Stimulated activated CD4-positive, alpha-beta T cell treated with anti-CD3 and anti-CD28 coated beads, Interleukin-2, amount 100 ng/mL, for 48 hours (primary cell): ENCODE measurements at regions not wholly inside any gene's neighbourhood (a gene's known extent, or its start where the extent isn't known, plus 50 kb on each side); places are given as distances from the start of the nearest gene placed in this dataset.

Source experiments
- DNase-seq, 2 donors: peaks; one replicate each; pipeline ENCODE4 v3.0.0-alpha.2; 2020

GRCh38 chr10:130470286-130470685, 334.1 kb downstream of the GLRX3 start:
- no peak for DNase-seq

GRCh38 chr10:130470973-130471372, 334.8 kb downstream of the GLRX3 start:
- DNase-seq = no peak

GRCh38 chr10:130471486-130471885, 335.3 kb downstream of the GLRX3 start:
- DNase-seq = no peak

- no peak for DNase-seq
These were observed 336.0 kb downstream of the GLRX3 start for GRCh38 chr10:130472236-130472635.

GRCh38 chr10:130474591-130474990, 338.4 kb downstream of the GLRX3 start:
- no peak for DNase-seq

- DNase-seq = no peak
These were observed 341.2 kb downstream of the GLRX3 start for GRCh38 chr10:130477360-130477759.

GRCh38 chr10:130479146-130479545, 343.0 kb downstream of the GLRX3 start:
- DNase-seq = no peak

- DNase-seq = no peak
These were observed 343.7 kb downstream of the GLRX3 start for GRCh38 chr10:130479926-130480325.

- no peak for DNase-seq
These were observed 344.3 kb downstream of the GLRX3 start for GRCh38 chr10:130480491-130480890.

GRCh38 chr10:130481076-130481930, 345.1 kb downstream of the GLRX3 start:
- no peak for DNase-seq

GRCh38 chr10:130481936-130482335, 345.7 kb downstream of the GLRX3 start:
- no peak for DNase-seq

GRCh38 chr10:130483691-130484467, 347.7 kb downstream of the GLRX3 start:
- DNase-seq = no peak

GRCh38 chr10:130484468-130485180, 348.4 kb downstream of the GLRX3 start:
- no peak for DNase-seq

GRCh38 chr10:130485236-130485957, 349.2 kb downstream of the GLRX3 start:
- DNase-seq = no peak

- no peak for DNase-seq
These were observed 350.0 kb downstream of the GLRX3 start for GRCh38 chr10:130485958-130486895.

- no peak for DNase-seq
These were observed 350.7 kb downstream of the GLRX3 start for GRCh38 chr10:130486906-130487305.

- no peak for DNase-seq
These were observed 351.4 kb downstream of the GLRX3 start for GRCh38 chr10:130487566-130487965.

- no peak for DNase-seq
These were observed 353.7 kb downstream of the GLRX3 start for GRCh38 chr10:130489891-130490290.

- DNase-seq = no peak
These were observed 355.0 kb downstream of the GLRX3 start for GRCh38 chr10:130491011-130491692.

- DNase-seq = no peak
These were observed 355.5 kb downstream of the GLRX3 start for GRCh38 chr10:130491693-130492050.
